Tibial nerve (tissue), 4 donors: ENCODE measurements at regions not wholly inside any gene's neighbourhood (a gene's known extent, or its start where the extent isn't known, plus 50 kb on each side); places are given as distances from the start of the nearest gene placed in this dataset.
"Not testable (repeated sequence)": the region's sequence is repeated elsewhere in the genome, so short reads cannot be mapped to it uniquely, and the experiment has no call there.

Experiments used
- DNase-seq, 2 donors: peaks; one replicate each; pipeline ENCODE4 v3.0.0-alpha.2; 2019; ENCODE audit warnings: low spot score in 2 of 2
- H3K27ac ChIP-seq, 4 donors: fragments of 200-600 bp; sonication (generic) in 3 of 4; one replicate each; pipeline ENCODE4 v1.5.1; 2017 to 2019; ENCODE audit warnings: mild to moderate bottlenecking in 1 of 4
- H3K27me3 ChIP-seq, 2 donors: fragments of 200-600 bp; sonication (generic) in 1 of 2; one replicate each; pipeline versions ENCODE4 v1.5.1 to v1.6.0; 2017 to 2019
- H3K36me3 ChIP-seq, 3 donors: fragments of 200-600 bp; sonication (generic); one replicate each; pipeline ENCODE4 v1.5.1; 2018 to 2019
- H3K4me1 ChIP-seq, 4 donors: fragments of 200-600 bp; sonication (generic) in 3 of 4; one replicate each; pipeline ENCODE4 v1.5.1; 2017 to 2019
- H3K4me3 ChIP-seq, 4 donors: fragments of 200-600 bp; sonication (generic) in 3 of 4; one replicate each; pipeline ENCODE4 v1.5.1; 2017 to 2019; ENCODE audit warnings: mild to moderate bottlenecking in 1 of 4, moderate library complexity in 1 of 4
- H3K9me3 ChIP-seq, 4 donors: fragments of 200-600 bp; sonication (generic) in 3 of 4; one replicate each; pipeline ENCODE4 v1.5.1; 2017 to 2019
- CTCF ChIP-seq, 5 experiments: fragments of 200-600 bp in 3 of 5; fragments of 450-650 bp in 2 of 5; sonication (generic) in 3 of 5; IDR thresholded peaks; one replicate each; pipeline ENCODE4 v1.5.1; 2016 to 2019; ENCODE audit warnings: antibody characterized with exemption in 5 of 5, mild to moderate bottlenecking in 3 of 5, moderate library complexity in 2 of 5
- EP300 ChIP-seq, 2 donors: sonication (generic); formaldehyde crosslinking; IDR thresholded peaks; one replicate each; pipeline ENCODE4 v1.6.1; 2017; ENCODE audit warnings: antibody characterized with exemption in 2 of 2, mild to moderate bottlenecking in 1 of 2
- POLR2A ChIP-seq, 2 donors: fragments of 450-650 bp; IDR thresholded peaks; one replicate each; pipeline ENCODE4 v1.6.1; 2017; ENCODE audit warnings: antibody characterized with exemption in 2 of 2, mild to moderate bottlenecking in 2 of 2, moderate library complexity in 2 of 2
- WGBS, 2 donors: methylation state at CpG; one replicate each; pipeline ENCODE4 v1.1.5; 2018; 5-methylcytosine and 5-hydroxymethylcytosine counted together

- no peak overlapping the region for H3K27ac ChIP-seq
- no peak overlapping the region for H3K4me3 ChIP-seq
- no peak for DNase-seq
- peaks cover 0 to 3% (median 0%) of the 10 kb centered on the region in 4 donors for H3K9me3 ChIP-seq
- no peaks in the 10 kb centered on the region for H3K4me1 ChIP-seq
- no peaks in the 10 kb centered on the region for H3K27me3 ChIP-seq
- no peaks in the 10 kb centered on the region for H3K36me3 ChIP-seq
- WGBS, 2 donors: 87 to 91% methylated on average over 7 of the region's 7 CpGs
- TF ChIP-seq EP300 (IDR thresholded peaks at IDR 0.05): no peak
- TF ChIP-seq POLR2A (IDR thresholded peaks at IDR 0.05): no peak
- no peak for TF ChIP-seq CTCF (IDR thresholded peaks at IDR 0.05)
Measured at GRCh38 chr3:127082066-127082465, 99.2 kb downstream of the PLXNA1 start.

GRCh38 chr3:127083778-127084397, 101.0 kb downstream of the PLXNA1 start:
- WGBS, 2 donors: 72 to 73% methylated on average over 12 of the region's 12 CpGs
- peaks cover 0 to 3% (median 0%) of the 10 kb centered on the region in 4 donors for H3K9me3 ChIP-seq
- no peak for DNase-seq
- H3K4me3 ChIP-seq: no peak overlapping the region
- peaks cover 0 to 2% (median 0%) of the 10 kb centered on the region in 4 donors for H3K4me1 ChIP-seq
- H3K27ac ChIP-seq: no peak overlapping the region
- TF ChIP-seq EP300 (IDR thresholded peaks at IDR 0.05) (no peak), CTCF (IDR thresholded peaks at IDR 0.05) (no peak), POLR2A (IDR thresholded peaks at IDR 0.05) (no peak)
- no peaks in the 10 kb centered on the region for H3K36me3 ChIP-seq
- H3K27me3 ChIP-seq: no peaks in the 10 kb centered on the region

DNA sequence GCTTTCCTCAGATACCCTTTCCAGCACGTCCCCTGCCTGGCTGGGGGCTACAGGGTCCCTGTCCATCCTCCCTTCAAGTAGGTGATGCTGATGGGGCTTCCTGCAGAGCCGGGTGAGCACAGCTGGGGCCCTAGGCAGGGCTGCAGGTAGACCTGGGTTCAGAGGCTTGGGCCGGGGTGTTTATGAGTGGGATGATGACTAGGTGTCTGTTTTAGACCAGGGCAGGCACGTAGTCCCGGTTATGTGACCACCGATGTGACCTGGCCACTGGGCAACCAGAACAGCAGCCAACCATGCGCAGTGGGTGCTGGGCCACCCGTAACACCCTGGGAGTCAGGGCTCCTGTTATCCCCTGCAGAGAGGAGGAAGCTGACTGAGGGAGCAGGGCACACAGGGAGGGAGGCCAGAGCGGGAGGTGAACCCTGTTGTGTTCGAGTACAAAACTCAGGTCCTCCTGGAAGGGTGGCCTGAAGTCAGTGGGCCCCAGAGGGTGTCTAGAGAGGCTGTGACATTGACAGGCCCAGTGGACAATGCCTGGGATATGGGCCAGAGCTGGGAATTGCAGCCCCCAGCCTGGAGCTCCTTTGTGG, 101.6 kb downstream of the PLXNA1 start:
- TF ChIP-seq EP300 (IDR thresholded peaks at IDR 0.05) (no peak), CTCF (IDR thresholded peaks at IDR 0.05) (no peak), POLR2A (IDR thresholded peaks at IDR 0.05) (no peak)
- 76 to 77% methylated on average over 9 to 10 of the region's 10 CpGs for whole genome bisulfite sequencing, 2 donors
- H3K27ac ChIP-seq: no peak overlapping the region
- no peak for DNase-seq
- no peak overlapping the region for H3K4me3 ChIP-seq
- H3K36me3 ChIP-seq: no peaks in the 10 kb centered on the region
- no peaks in the 10 kb centered on the region for H3K27me3 ChIP-seq
- peaks cover 0 to 7% (median 0%) of the 10 kb centered on the region in 4 donors for H3K4me1 ChIP-seq
- H3K9me3 ChIP-seq: peaks cover 0 to 3% (median 0%) of the 10 kb centered on the region in 4 donors

DNA sequence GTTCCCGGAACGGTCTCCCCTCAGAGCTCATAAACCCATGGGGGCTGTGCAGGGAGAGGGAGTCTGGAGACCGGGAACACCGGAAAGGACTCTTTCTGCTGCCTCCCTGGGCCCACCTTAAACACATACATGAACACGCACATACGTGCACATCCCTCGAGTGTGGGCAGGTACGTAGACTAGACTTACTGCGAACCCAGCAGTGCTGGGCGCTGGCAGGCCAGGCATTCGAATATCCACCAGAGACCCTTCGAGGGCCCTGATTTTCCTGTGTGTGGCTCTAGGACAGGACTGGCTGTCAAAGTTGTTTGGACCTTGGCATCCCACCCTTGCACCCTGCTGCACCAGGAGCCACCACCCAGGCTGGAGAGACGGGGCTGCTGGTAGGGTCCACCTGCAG, 102.7 kb downstream of the PLXNA1 start:
- DNase-seq: no peak
- Histone ChIP-seq H3K36me3 (no peaks in the 10 kb centered on the region), H3K27me3 (no peaks in the 10 kb centered on the region), H3K9me3 (peaks cover 0 to 3% (median 0%) of the 10 kb centered on the region in 4 donors), H3K27ac (no peak overlapping the region), H3K4me3 (no peak overlapping the region), H3K4me1 (peaks cover 0 to 17% (median 0%) of the 10 kb centered on the region in 4 donors)
- TF ChIP-seq POLR2A (IDR thresholded peaks at IDR 0.05): no peak
- no peak for TF ChIP-seq EP300 (IDR thresholded peaks at IDR 0.05)
- TF ChIP-seq CTCF (IDR thresholded peaks at IDR 0.05): no peak
- WGBS, 2 donors: 85 to 91% methylated on average over 12 to 13 of the region's 13 CpGs

DNA sequence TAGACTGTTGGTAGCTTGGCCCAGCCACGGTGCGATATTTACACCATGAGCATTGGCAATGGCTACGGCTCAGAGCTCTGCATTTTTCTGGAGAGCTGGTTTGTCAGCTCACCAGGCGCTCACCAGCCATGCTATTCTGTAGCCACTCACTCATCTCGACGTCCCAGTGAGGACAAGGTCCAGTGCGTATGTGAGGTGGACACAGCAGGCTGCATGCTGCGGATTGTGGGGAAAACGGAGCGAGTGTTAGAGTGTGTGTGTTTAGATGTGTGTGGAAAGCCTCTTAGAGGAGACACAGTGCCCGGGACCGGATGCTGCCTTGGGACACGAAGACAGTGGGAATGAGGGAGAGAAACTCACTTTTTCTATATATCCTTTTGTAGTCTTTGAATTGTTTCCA, 103.7 kb downstream of the PLXNA1 start:
- H3K27me3 ChIP-seq, H3K9me3 ChIP-seq, H3K27ac ChIP-seq, DNase-seq, H3K4me3 ChIP-seq, H3K36me3 ChIP-seq: not testable (repeated sequence)
- H3K4me1 ChIP-seq: peaks cover 0 to 18% (median 0%) of the 10 kb centered on the region in 4 donors
- WGBS, 2 donors: 85 to 92% methylated on average over 13 of the region's 13 CpGs
